Endothelial cell (in vitro differentiated cells): ENCODE measurements at regions not wholly inside any gene's neighbourhood (a gene's known extent, or its start where the extent isn't known, plus 50 kb on each side); places are given as distances from the start of the nearest gene placed in this dataset.

Experiments
- DNase-seq: peaks from one replicate; pipeline ENCODE4 v3.0.0; 2021; ENCODE audit warnings: low spot score
- H3K27ac Mint-ChIP-seq: one replicate; pipeline ENCODE4 v1.8.0; 2021; ENCODE audit warnings: mixed read lengths, inconsistent platforms; ENCODE audit not compliant: unreplicated experiment
- H3K27me3 Mint-ChIP-seq: one replicate; pipeline ENCODE4 v1.8.0; 2021; ENCODE audit warnings: mild to moderate bottlenecking, moderate library complexity, mixed read lengths, inconsistent platforms; ENCODE audit not compliant: unreplicated experiment
- H3K36me3 Mint-ChIP-seq: one replicate; pipeline ENCODE4 v1.8.0; 2021; ENCODE audit warnings: mild to moderate bottlenecking, low read depth, mixed read lengths, inconsistent platforms; ENCODE audit not compliant: unreplicated experiment
- H3K4me1 Mint-ChIP-seq: one replicate; pipeline ENCODE4 v1.8.0; 2021; ENCODE audit warnings: mild to moderate bottlenecking, mixed read lengths, inconsistent platforms; ENCODE audit not compliant: unreplicated experiment
- H3K4me3 Mint-ChIP-seq: one replicate; pipeline ENCODE4 v1.8.0; 2021; ENCODE audit warnings: mild to moderate bottlenecking, mixed read lengths, inconsistent platforms; ENCODE audit not compliant: unreplicated experiment
- H3K9me3 Mint-ChIP-seq: one replicate; pipeline ENCODE4 v1.8.0; 2021; ENCODE audit warnings: mixed read lengths, inconsistent platforms; ENCODE audit not compliant: unreplicated experiment
- TF ChIP-seq, protein P1 (sequence below): fragments of 200-600 bp; sonication (generic); IDR thresholded peaks from one replicate; pipeline ENCODE4 v1.5.0; 2021; ENCODE audit warnings: antibody characterized with exemption; ENCODE audit not compliant: unreplicated experiment

DNA sequence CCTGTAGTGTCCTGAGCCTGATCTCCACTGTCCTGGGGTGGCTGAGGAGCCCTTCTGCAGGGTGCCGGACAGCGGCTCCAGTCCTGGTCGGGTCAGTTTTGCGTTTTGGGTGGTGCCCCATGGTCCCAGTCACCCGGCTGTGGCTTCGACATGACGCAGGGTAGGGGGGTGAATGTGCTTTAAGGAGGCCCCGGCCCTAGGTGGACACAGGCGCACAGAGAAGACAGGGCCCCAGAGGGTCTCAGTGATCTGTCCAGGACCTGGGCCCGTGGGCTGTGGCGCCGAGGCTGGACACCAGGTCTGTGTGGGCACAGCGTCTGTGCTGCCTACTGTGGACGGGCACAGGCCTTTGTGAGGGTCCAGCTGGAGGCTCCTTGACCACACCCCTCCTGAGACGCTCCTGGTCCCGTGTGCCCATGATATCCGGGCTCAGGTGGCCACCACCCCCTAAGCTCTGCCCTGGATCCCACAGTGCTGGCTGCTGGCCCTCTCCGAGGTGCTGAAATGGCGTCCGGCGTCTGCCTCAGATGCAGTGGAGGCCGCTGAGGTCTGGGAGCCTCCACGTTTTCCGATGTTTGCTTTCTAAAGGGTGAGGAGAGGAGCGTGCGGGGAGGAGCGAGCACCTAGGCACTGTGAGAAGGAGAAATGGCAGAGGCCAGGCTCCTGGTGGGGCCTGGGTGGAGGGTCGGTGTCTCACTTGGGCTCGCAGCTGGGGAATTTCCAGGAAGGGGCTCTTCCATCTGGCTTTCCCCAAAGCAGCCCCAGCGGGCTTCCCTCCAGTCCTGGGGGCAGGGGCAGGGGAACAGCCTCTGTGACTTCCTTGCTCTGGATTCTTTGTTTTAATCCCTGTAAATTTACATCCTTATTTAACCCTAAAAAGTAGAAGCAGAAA, 56.1 kb upstream of the ACSF3 start:
- TF ChIP-seq, protein P1, sequence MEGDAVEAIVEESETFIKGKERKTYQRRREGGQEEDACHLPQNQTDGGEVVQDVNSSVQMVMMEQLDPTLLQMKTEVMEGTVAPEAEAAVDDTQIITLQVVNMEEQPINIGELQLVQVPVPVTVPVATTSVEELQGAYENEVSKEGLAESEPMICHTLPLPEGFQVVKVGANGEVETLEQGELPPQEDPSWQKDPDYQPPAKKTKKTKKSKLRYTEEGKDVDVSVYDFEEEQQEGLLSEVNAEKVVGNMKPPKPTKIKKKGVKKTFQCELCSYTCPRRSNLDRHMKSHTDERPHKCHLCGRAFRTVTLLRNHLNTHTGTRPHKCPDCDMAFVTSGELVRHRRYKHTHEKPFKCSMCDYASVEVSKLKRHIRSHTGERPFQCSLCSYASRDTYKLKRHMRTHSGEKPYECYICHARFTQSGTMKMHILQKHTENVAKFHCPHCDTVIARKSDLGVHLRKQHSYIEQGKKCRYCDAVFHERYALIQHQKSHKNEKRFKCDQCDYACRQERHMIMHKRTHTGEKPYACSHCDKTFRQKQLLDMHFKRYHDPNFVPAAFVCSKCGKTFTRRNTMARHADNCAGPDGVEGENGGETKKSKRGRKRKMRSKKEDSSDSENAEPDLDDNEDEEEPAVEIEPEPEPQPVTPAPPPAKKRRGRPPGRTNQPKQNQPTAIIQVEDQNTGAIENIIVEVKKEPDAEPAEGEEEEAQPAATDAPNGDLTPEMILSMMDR, result no peak
- peaks cover 6% of the 10 kb centered on the region for H3K27me3 Mint-ChIP-seq
- H3K27ac Mint-ChIP-seq, result no peak overlapping the region
- H3K4me3 Mint-ChIP-seq, result no peak overlapping the region
- no peaks in the 10 kb centered on the region for H3K4me1 Mint-ChIP-seq
- DNase-seq, result peak; percentile 83
- no peaks in the 10 kb centered on the region for H3K9me3 Mint-ChIP-seq
- peaks cover 2% of the 10 kb centered on the region for H3K36me3 Mint-ChIP-seq

DNA sequence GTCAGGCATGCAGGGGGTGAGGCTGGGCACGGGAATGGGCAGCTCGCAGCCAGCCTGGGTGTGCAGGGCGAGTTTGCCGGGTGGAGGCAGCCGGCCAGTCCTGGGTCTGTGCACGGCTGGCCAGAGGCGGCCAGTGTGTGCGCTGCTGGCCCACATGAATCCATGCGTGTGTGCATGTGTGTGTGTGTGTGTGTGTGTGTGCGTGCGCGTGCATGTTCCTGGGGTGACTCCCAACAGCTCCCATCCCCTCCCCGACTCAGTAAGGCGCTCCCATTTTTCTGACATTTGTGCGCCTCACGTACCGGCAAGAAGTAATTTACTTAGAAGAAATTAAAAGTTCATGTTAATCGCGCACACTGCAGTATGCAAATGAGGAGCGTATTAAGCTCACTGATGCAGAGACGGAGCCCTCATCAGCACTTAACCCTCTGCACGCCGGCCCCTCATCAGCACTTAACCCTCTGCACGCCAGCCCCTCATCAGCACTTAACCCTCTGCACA, 55.4 kb upstream of the ACSF3 start:
- Mint-ChIP-seq H3K4me1 (no peaks in the 10 kb centered on the region), H3K36me3 (no peaks in the 10 kb centered on the region), H3K27me3 (peaks cover 10% of the 10 kb centered on the region), H3K27ac (no peak overlapping the region), H3K4me3 (no peak overlapping the region), H3K9me3 (no peaks in the 10 kb centered on the region)
- DNase-seq, result no peak
- TF ChIP-seq, protein P1, result no peak

DNA sequence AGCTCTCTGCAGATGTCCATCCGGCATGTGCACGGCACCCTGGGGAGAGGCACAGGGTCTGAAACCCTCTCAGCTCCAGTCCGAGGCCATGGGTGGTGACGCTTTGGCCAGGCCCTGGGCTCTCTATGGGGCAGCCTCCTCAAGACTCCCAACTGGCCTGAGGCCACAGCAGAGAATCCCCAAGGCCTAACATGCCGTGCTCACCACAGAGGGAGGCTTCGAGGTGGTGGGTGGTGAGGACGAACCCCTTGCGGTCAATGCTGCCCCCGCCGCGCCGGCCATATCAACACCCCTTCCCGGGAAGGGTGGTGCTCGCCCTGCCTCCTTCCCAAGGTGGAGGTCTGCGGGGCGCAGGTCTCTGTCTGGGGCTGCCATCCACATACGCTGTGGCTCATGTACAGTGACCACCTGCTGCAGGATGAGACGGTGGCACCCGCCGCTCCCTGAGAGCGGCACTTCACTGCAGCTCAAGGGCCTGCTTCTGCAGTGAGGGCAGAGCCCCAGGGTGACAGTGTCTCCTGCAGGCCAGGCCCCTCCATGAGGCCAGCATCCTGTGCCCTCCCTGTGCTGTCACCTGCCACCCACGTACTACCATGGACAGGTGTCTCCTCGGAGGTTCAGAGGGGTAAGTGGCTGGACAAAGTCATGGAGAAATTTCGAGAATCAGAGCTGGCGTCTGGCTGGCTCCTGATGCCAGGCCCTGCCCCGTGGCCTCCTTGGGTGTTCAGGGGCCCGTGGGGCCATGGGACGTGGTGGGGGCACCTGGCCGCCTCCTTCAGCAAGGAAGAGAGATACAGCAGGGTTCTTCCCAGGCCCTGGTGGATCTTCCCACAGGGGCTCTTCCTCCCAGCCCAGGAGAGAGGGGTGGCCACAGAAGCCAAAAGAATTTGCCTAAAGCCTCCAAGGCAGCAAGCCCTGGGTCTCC, 54.6 kb upstream of the ACSF3 start:
- Mint-ChIP-seq H3K27me3 (peaks cover 9% of the 10 kb centered on the region), H3K4me1 (no peaks in the 10 kb centered on the region), H3K9me3 (no peaks in the 10 kb centered on the region), H3K27ac (no peak overlapping the region), H3K36me3 (no peaks in the 10 kb centered on the region), H3K4me3 (no peak overlapping the region)
- TF ChIP-seq, protein P1, result no peak
- no peak for DNase-seq

DNA sequence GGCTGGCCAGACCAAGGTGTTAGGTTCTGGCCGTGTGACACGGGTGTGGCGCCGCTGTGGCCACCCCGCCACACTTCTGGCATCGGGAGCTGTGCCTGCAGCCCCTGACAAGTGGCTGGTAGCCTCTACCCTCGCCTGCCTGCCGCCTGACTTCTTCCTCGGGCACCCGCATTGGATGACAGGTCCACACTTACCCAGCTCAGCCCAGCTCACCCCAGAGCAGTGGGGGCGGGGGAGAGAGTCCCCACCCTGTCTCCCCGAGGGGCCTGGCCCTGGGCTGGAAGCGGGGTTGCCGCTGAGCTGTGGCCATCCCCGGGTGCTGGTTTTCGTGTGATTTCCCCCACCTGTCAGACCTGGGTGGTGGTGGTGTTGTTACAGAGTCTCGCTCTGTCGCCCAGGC, 53.9 kb upstream of the ACSF3 start:
- Mint-ChIP-seq H3K4me1 (no peaks in the 10 kb centered on the region), H3K27ac (no peak overlapping the region), H3K4me3 (no peak overlapping the region), H3K27me3 (peaks cover 7% of the 10 kb centered on the region), H3K36me3 (no peaks in the 10 kb centered on the region), H3K9me3 (no peaks in the 10 kb centered on the region)
- DNase-seq, result no peak
- TF ChIP-seq, protein P1, result no peak
